HepG2 (cell line): ENCODE measurements at regions not wholly inside any gene's neighbourhood (a gene's known extent, or its start where the extent isn't known, plus 50 kb on each side); places are given as distances from the start of the nearest gene placed in this dataset.

Experiments
- ATAC-seq: fragments of 200-7000 bp; cut with Tn5 transposase; 3 replicates; pipeline ENCODE4 v1.9.1; 2020; ENCODE audit warnings: mild to moderate bottlenecking, moderate library complexity
- BruUV-seq: library from RNA; stranded (reverse); fragments of 400-500 nt; replicated peaks from 2 replicates; lab custom pipeline; 2021; lab: Mats Ljungman, UMichigan
- CTCF ChIA-PET: fragments of 300-600 bp; formaldehyde crosslinking; extraction: SDS; loops from one replicate; lab custom pipeline; 2021; ENCODE audit warnings: low total read pairs, inconsistent platforms, low intra/inter-chr PET ratio; lab: Yijun Ruan, JAX
- POLR2A ChIA-PET: fragments of 350-600 bp; sonication (Branson Sonifier 250); formaldehyde crosslinking; loops from one replicate; lab custom pipeline; 2020; ENCODE audit warnings: antibody characterized with exemption, inconsistent platforms; lab: Yijun Ruan, JAX
- DNase-seq: peaks from one replicate; pipeline ENCODE4 v3.0.0-alpha.2; 2015; ENCODE audit warnings: low spot score
- FAIRE-seq: peaks from 3 replicates; lab custom pipeline; 2011; peaks lifted over from hg19 to GRCh38; lab: Jason Lieb, UNC
- H2AFZ ChIP-seq: one replicate; pipeline ENCODE4 v1.6.1; 2011; ENCODE audit warnings: low read length, inconsistent platforms
- H3K27ac ChIP-seq: fragments of 300-600 bp; 3 replicates; pipeline ENCODE4 v1.8.0; 2011; ENCODE audit warnings: mixed run types, mild to moderate bottlenecking, mixed read lengths, low read length, inconsistent platforms; ENCODE audit not compliant: insufficient read depth; ENCODE audit errors: extremely low read length
- H3K27me3 ChIP-seq, 2 experiments: fragments of 200-600 bp in 1 of 2; 2 replicates in 1 of 2; 3 replicates in 1 of 2; pipeline versions ENCODE4 v1.6.0 to v1.8.0; 2011; ENCODE audit warnings: low read length in 2 of 2, mild to moderate bottlenecking in 2 of 2, moderate library complexity in 2 of 2, inconsistent platforms in 1 of 2; ENCODE audit not compliant: insufficient read depth in 2 of 2, control insufficient read depth in 1 of 2
- H3K36me3 ChIP-seq, 2 experiments: fragments of 200-600 bp in 1 of 2; replicated peaks in 1 of 2; 2 replicates in 1 of 2; 3 replicates in 1 of 2; pipeline versions ENCODE4 v1.5.1 to v1.8.0; 2011; ENCODE audit warnings: low read length in 2 of 2, inconsistent platforms in 1 of 2; ENCODE audit not compliant: insufficient read depth in 2 of 2, control insufficient read depth in 1 of 2
- H3K4me1 ChIP-seq: 2 replicates; pipeline ENCODE4 v1.5.1; 2012; ENCODE audit warnings: low read length, inconsistent platforms; ENCODE audit not compliant: insufficient read depth
- H3K4me2 ChIP-seq: 2 replicates; pipeline ENCODE4 v1.6.0; 2011; ENCODE audit warnings: low read depth, low read length, inconsistent platforms
- H3K4me3 ChIP-seq, 3 experiments: fragments of 200-600 bp in 1 of 3; sonication (generic), shearing (Covaris generic) in 1 of 3; replicated peaks in 1 of 3; 2 replicates each; pipeline ENCODE4 v1.5.1; 2011 to 2016; ENCODE audit warnings: low read length in 3 of 3, inconsistent platforms in 2 of 3, low read depth in 2 of 3, mild to moderate bottlenecking in 2 of 3, control low read depth in 1 of 3, mixed read lengths in 1 of 3; ENCODE audit not compliant: insufficient read depth in 1 of 3
- H3K79me2 ChIP-seq: one replicate; pipeline ENCODE4 v1.6.1; 2011; ENCODE audit warnings: low read length, inconsistent platforms; ENCODE audit not compliant: insufficient read depth
- H3K9ac ChIP-seq: 2 replicates; pipeline ENCODE4 v1.6.0; 2011; ENCODE audit warnings: mild to moderate bottlenecking, low read depth, low read length, inconsistent platforms; ENCODE audit not compliant: insufficient read depth
- H3K9me3 ChIP-seq: 2 replicates; pipeline ENCODE4 v1.5.1; 2012; ENCODE audit warnings: mild to moderate bottlenecking, low read length
- H4K20me1 ChIP-seq: 2 replicates; pipeline ENCODE4 v1.6.0; 2011; ENCODE audit warnings: inconsistent platforms, mild to moderate bottlenecking, low read length, moderate library complexity; ENCODE audit not compliant: insufficient read depth
- MYC ChIP-seq: sonication (generic); formaldehyde crosslinking; IDR thresholded peaks from 2 replicates; pipeline ENCODE4 v1.9.0; 2021; ENCODE audit warnings: missing genetic modification reagents, borderline replicate concordance
- NONO ChIP-seq, 2 experiments: fragments of 450-650 bp in 1 of 2; sonication (generic) in 1 of 2; formaldehyde crosslinking in 1 of 2; IDR thresholded peaks in 1 of 2; conservative IDR thresholded peaks in 1 of 2; 2 replicates each; pipeline versions ENCODE4 v1.6.1 to v1.8.0; 2017 to 2022; ENCODE audit warnings: mild to moderate bottlenecking in 1 of 2, missing genetic modification reagents in 1 of 2, moderate library complexity in 1 of 2
- SIX4 ChIP-seq: sonication (generic); formaldehyde crosslinking; IDR thresholded peaks from 2 replicates; pipeline ENCODE4 v1.4.0; 2020; ENCODE audit warnings: missing genetic modification reagents
- ZBTB42 ChIP-seq: sonication (generic); formaldehyde crosslinking; IDR thresholded peaks from 2 replicates; pipeline ENCODE4 v1.5.0; 2020; ENCODE audit warnings: mild to moderate bottlenecking, missing genetic modification reagents
- ZC3H13 ChIP-seq: sonication (generic); formaldehyde crosslinking; IDR thresholded peaks from 2 replicates; pipeline ENCODE4 v1.8.1; 2023; ENCODE audit warnings: mild to moderate bottlenecking, missing genetic modification reagents, moderate library complexity
- ZNF296 ChIP-seq: sonication (generic); formaldehyde crosslinking; conservative IDR thresholded peaks from 2 replicates; pipeline ENCODE4 v1.5.0; 2020; ENCODE audit warnings: mild to moderate bottlenecking, missing genetic modification reagents
- ZNF709 ChIP-seq: sonication (generic); formaldehyde crosslinking; IDR thresholded peaks from 2 replicates; pipeline ENCODE4 v1.5.0; 2020; ENCODE audit warnings: mild to moderate bottlenecking, missing genetic modification reagents
- WGBS: methylation state at CpG from one replicate; pipeline ENCODE4 v1.1.6; 2017; ENCODE audit warnings: low lambda C conversion rate; 5-methylcytosine and 5-hydroxymethylcytosine counted together
- in situ Hi-C: cut with HindIII; loops from 2 replicates; pipeline ENCODE4 v1.10.0; 2017; ENCODE audit warnings: low pct_unique_long_range_greater_than_20kb; ENCODE audit not compliant: extremely low pct_ligation_motif_present
- intact Hi-C: fragments of 100-400 bp; cut with micrococcal nuclease; formaldehyde crosslinking; loops from one replicate; pipeline ENCODE4 v1.10.0; 2022; ENCODE audit not compliant: unreplicated experiment
- TF ChIP-seq, protein P1 (sequence below): sonication (generic); formaldehyde crosslinking; IDR thresholded peaks from 2 replicates; pipeline ENCODE4 v1.4.0; 2020; ENCODE audit warnings: missing genetic modification reagents, borderline replicate concordance
- TF ChIP-seq, protein P2 (sequence below): sonication (generic); formaldehyde crosslinking; IDR thresholded peaks from 2 replicates; pipeline ENCODE4 v1.5.1; 2020; ENCODE audit warnings: mild to moderate bottlenecking, missing genetic modification reagents, moderate library complexity
- TF ChIP-seq, protein P3 (sequence below): IDR thresholded peaks from 2 replicates; pipeline ENCODE4 v1.6.1; 2016

DNA sequence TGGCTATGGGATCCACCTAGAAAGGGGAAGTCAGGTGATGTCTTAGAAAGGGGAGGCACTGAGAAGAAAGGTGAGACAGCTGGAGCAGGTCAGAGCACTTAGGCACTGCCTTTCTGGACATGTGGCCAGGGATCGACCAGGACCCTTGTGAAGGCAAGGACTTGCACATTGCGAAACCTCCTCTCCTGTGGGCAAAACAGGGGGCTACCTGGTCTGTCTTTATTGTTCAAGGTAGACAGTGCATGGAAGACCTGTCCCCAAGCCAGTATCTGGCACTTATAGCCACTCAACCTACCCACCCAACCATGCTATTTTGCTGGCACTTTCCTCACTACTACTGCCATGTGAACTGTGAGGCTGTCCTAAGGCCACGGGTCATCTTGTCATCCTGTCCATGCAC, 67.2 kb downstream of the NAV1 start:
- no peak for DNase-seq
- no peaks in the 10 kb centered on the region for H3K36me3 ChIP-seq
- TF ChIP-seq, protein P1, sequence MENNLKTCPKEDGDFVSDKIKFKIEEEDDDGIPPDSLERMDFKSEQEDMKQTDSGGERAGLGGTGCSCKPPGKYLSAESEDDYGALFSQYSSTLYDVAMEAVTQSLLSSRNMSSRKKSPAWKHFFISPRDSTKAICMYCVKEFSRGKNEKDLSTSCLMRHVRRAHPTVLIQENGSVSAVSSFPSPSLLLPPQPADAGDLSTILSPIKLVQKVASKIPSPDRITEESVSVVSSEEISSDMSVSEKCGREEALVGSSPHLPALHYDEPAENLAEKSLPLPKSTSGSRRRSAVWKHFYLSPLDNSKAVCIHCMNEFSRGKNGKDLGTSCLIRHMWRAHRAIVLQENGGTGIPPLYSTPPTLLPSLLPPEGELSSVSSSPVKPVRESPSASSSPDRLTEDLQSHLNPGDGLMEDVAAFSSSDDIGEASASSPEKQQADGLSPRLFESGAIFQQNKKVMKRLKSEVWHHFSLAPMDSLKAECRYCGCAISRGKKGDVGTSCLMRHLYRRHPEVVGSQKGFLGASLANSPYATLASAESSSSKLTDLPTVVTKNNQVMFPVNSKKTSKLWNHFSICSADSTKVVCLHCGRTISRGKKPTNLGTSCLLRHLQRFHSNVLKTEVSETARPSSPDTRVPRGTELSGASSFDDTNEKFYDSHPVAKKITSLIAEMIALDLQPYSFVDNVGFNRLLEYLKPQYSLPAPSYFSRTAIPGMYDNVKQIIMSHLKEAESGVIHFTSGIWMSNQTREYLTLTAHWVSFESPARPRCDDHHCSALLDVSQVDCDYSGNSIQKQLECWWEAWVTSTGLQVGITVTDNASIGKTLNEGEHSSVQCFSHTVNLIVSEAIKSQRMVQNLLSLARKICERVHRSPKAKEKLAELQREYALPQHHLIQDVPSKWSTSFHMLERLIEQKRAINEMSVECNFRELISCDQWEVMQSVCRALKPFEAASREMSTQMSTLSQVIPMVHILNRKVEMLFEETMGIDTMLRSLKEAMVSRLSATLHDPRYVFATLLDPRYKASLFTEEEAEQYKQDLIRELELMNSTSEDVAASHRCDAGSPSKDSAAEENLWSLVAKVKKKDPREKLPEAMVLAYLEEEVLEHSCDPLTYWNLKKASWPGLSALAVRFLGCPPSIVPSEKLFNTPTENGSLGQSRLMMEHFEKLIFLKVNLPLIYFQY: no peak
- TF ChIP-seq NONO (IDR thresholded peaks at IDR 0.05) (no peak), NONO (CRISPR knock-in tag; conservative IDR thresholded peaks at IDR 0.05) (no peak), ZNF709 (CRISPR knock-in tag) (no peak), ZBTB42 (CRISPR knock-in tag) (no peak), MYC (CRISPR knock-in tag) (no peak), ZC3H13 (CRISPR knock-in tag) (no peak), ZNF296 (no peak), SIX4 (CRISPR knock-in tag) (no peak)
- TF ChIP-seq, protein P2, sequence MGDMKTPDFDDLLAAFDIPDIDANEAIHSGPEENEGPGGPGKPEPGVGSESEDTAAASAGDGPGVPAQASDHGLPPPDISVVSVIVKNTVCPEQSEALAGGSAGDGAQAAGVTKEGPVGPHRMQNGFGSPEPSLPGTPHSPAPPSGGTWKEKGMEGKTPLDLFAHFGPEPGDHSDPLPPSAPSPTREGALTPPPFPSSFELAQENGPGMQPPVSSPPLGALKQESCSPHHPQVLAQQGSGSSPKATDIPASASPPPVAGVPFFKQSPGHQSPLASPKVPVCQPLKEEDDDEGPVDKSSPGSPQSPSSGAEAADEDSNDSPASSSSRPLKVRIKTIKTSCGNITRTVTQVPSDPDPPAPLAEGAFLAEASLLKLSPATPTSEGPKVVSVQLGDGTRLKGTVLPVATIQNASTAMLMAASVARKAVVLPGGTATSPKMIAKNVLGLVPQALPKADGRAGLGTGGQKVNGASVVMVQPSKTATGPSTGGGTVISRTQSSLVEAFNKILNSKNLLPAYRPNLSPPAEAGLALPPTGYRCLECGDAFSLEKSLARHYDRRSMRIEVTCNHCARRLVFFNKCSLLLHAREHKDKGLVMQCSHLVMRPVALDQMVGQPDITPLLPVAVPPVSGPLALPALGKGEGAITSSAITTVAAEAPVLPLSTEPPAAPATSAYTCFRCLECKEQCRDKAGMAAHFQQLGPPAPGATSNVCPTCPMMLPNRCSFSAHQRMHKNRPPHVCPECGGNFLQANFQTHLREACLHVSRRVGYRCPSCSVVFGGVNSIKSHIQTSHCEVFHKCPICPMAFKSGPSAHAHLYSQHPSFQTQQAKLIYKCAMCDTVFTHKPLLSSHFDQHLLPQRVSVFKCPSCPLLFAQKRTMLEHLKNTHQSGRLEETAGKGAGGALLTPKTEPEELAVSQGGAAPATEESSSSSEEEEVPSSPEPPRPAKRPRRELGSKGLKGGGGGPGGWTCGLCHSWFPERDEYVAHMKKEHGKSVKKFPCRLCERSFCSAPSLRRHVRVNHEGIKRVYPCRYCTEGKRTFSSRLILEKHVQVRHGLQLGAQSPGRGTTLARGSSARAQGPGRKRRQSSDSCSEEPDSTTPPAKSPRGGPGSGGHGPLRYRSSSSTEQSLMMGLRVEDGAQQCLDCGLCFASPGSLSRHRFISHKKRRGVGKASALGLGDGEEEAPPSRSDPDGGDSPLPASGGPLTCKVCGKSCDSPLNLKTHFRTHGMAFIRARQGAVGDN (CRISPR knock-in tag): no peak
- TF ChIP-seq, protein P3, sequence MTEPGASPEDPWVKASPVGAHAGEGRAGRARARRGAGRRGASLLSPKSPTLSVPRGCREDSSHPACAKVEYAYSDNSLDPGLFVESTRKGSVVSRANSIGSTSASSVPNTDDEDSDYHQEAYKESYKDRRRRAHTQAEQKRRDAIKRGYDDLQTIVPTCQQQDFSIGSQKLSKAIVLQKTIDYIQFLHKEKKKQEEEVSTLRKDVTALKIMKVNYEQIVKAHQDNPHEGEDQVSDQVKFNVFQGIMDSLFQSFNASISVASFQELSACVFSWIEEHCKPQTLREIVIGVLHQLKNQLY: no peak
- H2AFZ ChIP-seq: no peak overlapping the region
- peaks cover 3 to 37% of the 10 kb centered on the region in 2 experiments; a peak in 4 of 5 replicates for H3K27me3 ChIP-seq
- no peaks in the 10 kb centered on the region for H3K79me2 ChIP-seq
- POLR2A ChIA-PET: no interaction called here
- in situ Hi-C loops: no loop called here
- no peak for FAIRE-seq
- no peaks in the 10 kb centered on the region for H3K4me1 ChIP-seq
- BruUV-seq: no TSS peak
- no peak for ATAC-seq
- H3K9me3 ChIP-seq: no peaks in the 10 kb centered on the region
- intact Hi-C loops: no loop called here
- H3K4me3 ChIP-seq: no peak overlapping the region
- H3K27ac ChIP-seq: no peak overlapping the region
- CTCF ChIA-PET: no interaction called here
- H4K20me1 ChIP-seq: no peaks in the 10 kb centered on the region
- 0% methylated on average over 3 of the region's 3 CpGs for WGBS
- H3K9ac ChIP-seq: no peak overlapping the region
- no peak overlapping the region for H3K4me2 ChIP-seq
